NOMO-1 treated with dmso at 0.1 percent for 144 hours (cell line): ENCODE measurements at regions not wholly inside any gene's neighbourhood (a gene's known extent, or its start where the extent isn't known, plus 50 kb on each side); places are given as distances from the start of the nearest gene placed in this dataset.
"Not testable (repeated sequence)": the region's sequence is repeated elsewhere in the genome, so short reads cannot be mapped to it uniquely, and the experiment has no call there.

Experiments used
- DNase-seq: peaks from one replicate; lab custom pipeline; 2025; ENCODE audit not compliant: unreplicated experiment; lab: John Stamatoyannopoulos, UW

- peak; percentile 45 for DNase-seq
Measured at GRCh38 chr14:66008631-66009030, 477.5 kb upstream of the CCDC196 start.

- no peak for DNase-seq
Measured at GRCh38 chr14:66009089-66009488, 477.1 kb upstream of the CCDC196 start.

GRCh38 chr14:66010695-66011094 lies 475.5 kb upstream of the CCDC196 start:
- DNase-seq: no peak

- DNase-seq: no peak
Measured at GRCh38 chr14:66011855-66012254, 474.3 kb upstream of the CCDC196 start.

GRCh38 chr14:66013607-66014006 lies 472.6 kb upstream of the CCDC196 start:
- not testable (repeated sequence) for DNase-seq

GRCh38 chr14:66015071-66015780 lies 470.9 kb upstream of the CCDC196 start:
- DNase-seq: no peak

GRCh38 chr14:66017927-66018326 lies 468.2 kb upstream of the CCDC196 start:
- no peak for DNase-seq

GRCh38 chr14:66022526-66022925 lies 463.6 kb upstream of the CCDC196 start:
- no peak for DNase-seq

GRCh38 chr14:66025779-66026178 lies 460.4 kb upstream of the CCDC196 start:
- no peak for DNase-seq

- DNase-seq: not testable (repeated sequence)
Measured at GRCh38 chr14:66031981-66032380, 454.2 kb upstream of the CCDC196 start.

GRCh38 chr14:66032800-66033199 lies 453.4 kb upstream of the CCDC196 start:
- no peak for DNase-seq

- no peak for DNase-seq
Measured at GRCh38 chr14:66036547-66036946, 449.6 kb upstream of the CCDC196 start.

GRCh38 chr14:66037361-66037760 lies 448.8 kb upstream of the CCDC196 start:
- DNase-seq: no peak

- DNase-seq: no peak
Measured at GRCh38 chr14:66038212-66038611, 448.0 kb upstream of the CCDC196 start.

GRCh38 chr14:66038618-66039017 lies 447.6 kb upstream of the CCDC196 start:
- DNase-seq: peak; percentile 67

- DNase-seq: no peak
Measured at GRCh38 chr14:66039495-66039894, 446.7 kb upstream of the CCDC196 start.

- DNase-seq: no peak
Measured at GRCh38 chr14:66041582-66041981, 444.6 kb upstream of the CCDC196 start.

GRCh38 chr14:66043921-66044320 lies 442.2 kb upstream of the CCDC196 start:
- DNase-seq: no peak

- no peak for DNase-seq
Measured at GRCh38 chr14:66045572-66046021, 440.6 kb upstream of the CCDC196 start.

GRCh38 chr14:66046035-66046434 lies 440.1 kb upstream of the CCDC196 start:
- DNase-seq: no peak

- no peak for DNase-seq
Measured at GRCh38 chr14:66046591-66046990, 439.6 kb upstream of the CCDC196 start.

- no peak for DNase-seq
Measured at GRCh38 chr14:66056268-66056907, 429.8 kb upstream of the CCDC196 start.
